Stomach (tissue), 4 donors: ENCODE measurements at regions not wholly inside any gene's neighbourhood (a gene's known extent, or its start where the extent isn't known, plus 50 kb on each side); places are given as distances from the start of the nearest gene placed in this dataset.

Experiments
- CTCF ChIP-seq, 7 experiments: fragments of 450-650 bp in 4 of 7; fragments of 200-600 bp in 3 of 7; sonication (generic) in 3 of 7; IDR thresholded peaks; one replicate each; pipeline ENCODE4 v1.5.1; 2016 to 2019; ENCODE audit warnings: antibody characterized with exemption in 7 of 7, control low read depth in 2 of 7, mild to moderate bottlenecking in 1 of 7
- POLR2AphosphoS5 ChIP-seq, 3 donors: sonication (generic); formaldehyde crosslinking; IDR thresholded peaks; one replicate each; pipeline ENCODE4 v1.6.1; 2016; ENCODE audit warnings: antibody characterized with exemption in 3 of 3

- TF ChIP-seq POLR2AphosphoS5 (IDR thresholded peaks at IDR 0.05), result no peak
- no peak for TF ChIP-seq CTCF (IDR thresholded peaks at IDR 0.05)
Observed at GRCh38 chr9:134234001-134234660, 69.8 kb upstream of the RNU6ATAC start.
